ENCODE measurements at regions not wholly inside any gene's neighbourhood (a gene's known extent, or its start where the extent isn't known, plus 50 kb on each side); places are given as distances from the start of the nearest gene placed in this dataset.

GRCh38 chr16:9270424-9270823, 179.0 kb downstream of the HAPSTR1 start:
- Histone ChIP-seq H3K36me3 (no peaks in the 10 kb centered on the region), H3K27me3 (no peaks in the 10 kb centered on the region), H3K9me3 (no peaks in the 10 kb centered on the region), H3K27ac (no peak overlapping the region), H3K4me3 (no peak overlapping the region), H3K4me1 (no peaks in the 10 kb centered on the region)
- TF ChIP-seq, protein P1, sequence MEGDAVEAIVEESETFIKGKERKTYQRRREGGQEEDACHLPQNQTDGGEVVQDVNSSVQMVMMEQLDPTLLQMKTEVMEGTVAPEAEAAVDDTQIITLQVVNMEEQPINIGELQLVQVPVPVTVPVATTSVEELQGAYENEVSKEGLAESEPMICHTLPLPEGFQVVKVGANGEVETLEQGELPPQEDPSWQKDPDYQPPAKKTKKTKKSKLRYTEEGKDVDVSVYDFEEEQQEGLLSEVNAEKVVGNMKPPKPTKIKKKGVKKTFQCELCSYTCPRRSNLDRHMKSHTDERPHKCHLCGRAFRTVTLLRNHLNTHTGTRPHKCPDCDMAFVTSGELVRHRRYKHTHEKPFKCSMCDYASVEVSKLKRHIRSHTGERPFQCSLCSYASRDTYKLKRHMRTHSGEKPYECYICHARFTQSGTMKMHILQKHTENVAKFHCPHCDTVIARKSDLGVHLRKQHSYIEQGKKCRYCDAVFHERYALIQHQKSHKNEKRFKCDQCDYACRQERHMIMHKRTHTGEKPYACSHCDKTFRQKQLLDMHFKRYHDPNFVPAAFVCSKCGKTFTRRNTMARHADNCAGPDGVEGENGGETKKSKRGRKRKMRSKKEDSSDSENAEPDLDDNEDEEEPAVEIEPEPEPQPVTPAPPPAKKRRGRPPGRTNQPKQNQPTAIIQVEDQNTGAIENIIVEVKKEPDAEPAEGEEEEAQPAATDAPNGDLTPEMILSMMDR (IDR thresholded peaks at IDR 0.05 in 4 of 5, conservative IDR thresholded peaks at IDR 0.05 in 1 of 5) = no peak
- no peak for TF ChIP-seq POLR2A (IDR thresholded peaks at IDR 0.05)
- ATAC-seq = no peak
- in situ Hi-C loops (cut with MboI; ENCODE audit: low sequenced_read_pairs in 4 of 4) (loop anchor here in 2 of 4 donors (25.0 kb wide), 2 partner anchors 892 to 917 kb away; partner anchors contain the start of gene GRIN2A (in 1 of the 2)), intact Hi-C loops (cut with DNase I; ENCODE audit: low total_unique reads) (no loop called here)
- no peak for DNase-seq

DNA sequence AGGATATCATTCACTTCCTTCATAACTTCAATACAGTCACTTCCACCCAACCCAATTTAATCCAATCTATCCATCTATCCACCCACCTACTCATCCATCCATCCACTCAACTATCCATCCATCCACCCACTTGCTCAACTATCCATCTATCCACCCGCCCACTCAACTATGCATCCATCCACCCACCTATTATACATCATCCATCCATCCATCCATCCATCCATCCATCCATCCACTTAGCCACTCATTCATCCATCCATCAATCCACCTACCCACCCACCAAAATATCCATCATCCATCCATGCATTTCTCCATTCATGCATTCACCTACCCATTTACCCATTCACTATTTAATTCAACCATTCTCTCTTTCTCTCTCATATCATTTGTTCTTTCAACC, 179.5 kb downstream of the HAPSTR1 start:
- no peaks in the 10 kb centered on the region for H3K4me1 ChIP-seq
- no peak overlapping the region for H3K4me3 ChIP-seq
- H3K27me3 ChIP-seq = no peaks in the 10 kb centered on the region
- DNase-seq (no peak), ATAC-seq (no peak)
- TF ChIP-seq POLR2A (IDR thresholded peaks at IDR 0.05) = no peak
- no peak overlapping the region for H3K27ac ChIP-seq
- in situ Hi-C loops (cut with MboI; ENCODE audit: low sequenced_read_pairs in 4 of 4) = loop anchor here in 2 of 4 donors (25.0 kb wide), 2 partner anchors 891 to 916 kb away; partner anchors contain the start of gene GRIN2A (in 1 of the 2)
- no peaks in the 10 kb centered on the region for H3K36me3 ChIP-seq
- H3K9me3 ChIP-seq = no peaks in the 10 kb centered on the region
- intact Hi-C loops (cut with DNase I; ENCODE audit: low total_unique reads) = no loop called here

DNA sequence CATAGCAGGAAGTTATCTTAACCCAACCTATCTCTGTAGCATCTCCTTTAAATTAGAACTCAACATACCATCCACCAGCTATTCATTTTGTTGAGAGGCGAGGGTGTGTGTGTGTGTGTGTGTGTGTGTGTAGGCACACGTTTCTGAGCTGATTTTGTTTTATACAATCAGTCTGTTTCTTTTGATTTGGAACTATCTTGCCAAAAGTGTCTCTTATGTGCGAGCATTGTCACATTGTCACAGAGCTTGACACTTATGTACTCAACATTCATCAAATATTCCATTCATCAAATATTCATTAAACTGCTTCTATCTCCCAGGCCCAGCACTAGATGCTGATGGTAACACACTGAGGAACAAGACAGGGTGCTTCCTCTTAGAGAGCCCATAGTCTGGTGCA, 180.4 kb downstream of the HAPSTR1 start:
- intact Hi-C loops (cut with DNase I; ENCODE audit: low total_unique reads) (no loop called here), in situ Hi-C loops (cut with MboI; ENCODE audit: low sequenced_read_pairs in 4 of 4) (loop anchor here in 2 of 4 donors (25.0 kb wide), 2 partner anchors 890 to 915 kb away; partner anchors contain the start of gene GRIN2A (in 1 of the 2))
- ATAC-seq = no peak
- no peak for DNase-seq
- H3K36me3 ChIP-seq = no peaks in the 10 kb centered on the region
- TF ChIP-seq, protein P1 (IDR thresholded peaks at IDR 0.05 in 4 of 5, conservative IDR thresholded peaks at IDR 0.05 in 1 of 5) = no peak
- TF ChIP-seq POLR2A (IDR thresholded peaks at IDR 0.05) = no peak
- H3K4me1 ChIP-seq = no peaks in the 10 kb centered on the region
- H3K4me3 ChIP-seq = no peak overlapping the region
- H3K9me3 ChIP-seq = no peaks in the 10 kb centered on the region
- no peaks in the 10 kb centered on the region for H3K27me3 ChIP-seq
- H3K27ac ChIP-seq = no peak overlapping the region

- intact Hi-C loops (cut with DNase I; ENCODE audit: low total_unique reads) (no loop called here), in situ Hi-C loops (cut with MboI; ENCODE audit: low sequenced_read_pairs in 4 of 4) (no loop called here)
- no peak overlapping the region for H3K4me3 ChIP-seq
- TF ChIP-seq, protein P1 (IDR thresholded peaks at IDR 0.05 in 4 of 5, conservative IDR thresholded peaks at IDR 0.05 in 1 of 5) = no peak
- TF ChIP-seq POLR2A (IDR thresholded peaks at IDR 0.05) = no peak
- H3K9me3 ChIP-seq = no peaks in the 10 kb centered on the region
- no peak overlapping the region for H3K27ac ChIP-seq
- no peaks in the 10 kb centered on the region for H3K27me3 ChIP-seq
- H3K4me1 ChIP-seq = no peaks in the 10 kb centered on the region
- H3K36me3 ChIP-seq = no peaks in the 10 kb centered on the region
- no peak for ATAC-seq
- DNase-seq = no peak
Observed at GRCh38 chr16:9275377-9275776, 183.9 kb downstream of the HAPSTR1 start.

- no peak for DNase-seq
- no peak for ATAC-seq
- Histone ChIP-seq H3K9me3 (no peaks in the 10 kb centered on the region), H3K4me1 (no peaks in the 10 kb centered on the region), H3K27me3 (no peaks in the 10 kb centered on the region), H3K27ac (no peak overlapping the region), H3K36me3 (no peaks in the 10 kb centered on the region), H3K4me3 (no peak overlapping the region)
- intact Hi-C loops (cut with DNase I; ENCODE audit: low total_unique reads) = no loop called here
- in situ Hi-C loops (cut with MboI; ENCODE audit: low sequenced_read_pairs in 4 of 4) = no loop called here
- TF ChIP-seq, protein P1 (IDR thresholded peaks at IDR 0.05 in 4 of 5, conservative IDR thresholded peaks at IDR 0.05 in 1 of 5) = no peak
- TF ChIP-seq POLR2A (IDR thresholded peaks at IDR 0.05) = no peak
Observed at GRCh38 chr16:9275816-9276354, 184.4 kb downstream of the HAPSTR1 start.
